ENCODE measurements at regions not wholly inside any gene's neighbourhood (a gene's known extent, or its start where the extent isn't known, plus 50 kb on each side); places are given as distances from the start of the nearest gene placed in this dataset.

- TF ChIP-seq FOXK2 (IDR thresholded peaks at IDR 0.05) (no peak), SUZ12 (IDR thresholded peaks at IDR 0.05) (no peak), ARNT (IDR thresholded peaks at IDR 0.05) (no peak), ELF4 (IDR thresholded peaks at IDR 0.05) (no peak)
- TF ChIP-seq, protein P1, sequence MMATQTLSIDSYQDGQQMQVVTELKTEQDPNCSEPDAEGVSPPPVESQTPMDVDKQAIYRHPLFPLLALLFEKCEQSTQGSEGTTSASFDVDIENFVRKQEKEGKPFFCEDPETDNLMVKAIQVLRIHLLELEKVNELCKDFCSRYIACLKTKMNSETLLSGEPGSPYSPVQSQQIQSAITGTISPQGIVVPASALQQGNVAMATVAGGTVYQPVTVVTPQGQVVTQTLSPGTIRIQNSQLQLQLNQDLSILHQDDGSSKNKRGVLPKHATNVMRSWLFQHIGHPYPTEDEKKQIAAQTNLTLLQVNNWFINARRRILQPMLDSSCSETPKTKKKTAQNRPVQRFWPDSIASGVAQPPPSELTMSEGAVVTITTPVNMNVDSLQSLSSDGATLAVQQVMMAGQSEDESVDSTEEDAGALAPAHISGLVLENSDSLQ (IDR thresholded peaks at IDR 0.05): no peak
These were observed 241.3 kb downstream of the C4orf33 start for GRCh38 chr4:129337228-129337620.

All from HEK293T (cell line).